SK-N-MC (cell line): ENCODE measurements at regions not wholly inside any gene's neighbourhood (a gene's known extent, or its start where the extent isn't known, plus 50 kb on each side); places are given as distances from the start of the nearest gene placed in this dataset.

Experiments
- EZH2 ChIP-seq: fragments of 200-600 bp; sonication (generic); IDR thresholded peaks from one replicate; pipeline ENCODE4 v1.6.1; 2017; ENCODE audit warnings: antibody characterized with exemption
- POLR2AphosphoS5 ChIP-seq: IDR thresholded peaks from 2 replicates; pipeline ENCODE4 v1.6.1; 2012; ENCODE audit warnings: mild to moderate bottlenecking, low read depth, low read length, borderline replicate concordance

DNA sequence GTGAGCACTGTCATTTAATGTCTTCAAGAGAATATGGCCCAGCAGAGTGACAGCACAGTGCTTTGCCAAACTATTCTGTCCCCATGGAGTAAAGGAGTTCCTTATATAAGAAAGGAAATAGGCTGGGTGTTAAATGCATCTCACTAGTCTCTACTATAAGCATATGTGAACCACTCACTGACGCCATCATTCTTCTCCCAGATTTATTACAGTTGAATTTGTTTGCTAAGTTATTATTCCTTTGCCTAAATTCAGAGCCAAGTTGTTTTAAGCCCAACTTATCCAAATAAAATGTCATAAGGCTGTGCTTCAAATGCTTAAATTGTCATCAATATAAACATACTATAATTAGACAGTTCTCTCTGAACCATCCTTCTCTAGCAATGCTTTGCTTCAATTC lies 151.6 kb downstream of the KCNA5 start:
- TF ChIP-seq POLR2AphosphoS5 (no peak), EZH2 (no peak)
